Gastroesophageal sphincter (tissue), 4 donors: ENCODE measurements at regions not wholly inside any gene's neighbourhood (a gene's known extent, or its start where the extent isn't known, plus 50 kb on each side); places are given as distances from the start of the nearest gene placed in this dataset.

Experiments
- ATAC-seq: fragments of 150-250 bp; one replicate; pipeline ENCODE4 v1.9.1; 2016; ENCODE audit warnings: mild to moderate bottlenecking, moderate library complexity
- H3K27ac ChIP-seq, 4 donors: fragments of 200-600 bp; sonication (generic) in 3 of 4; 1 replicate in 3 of 4; 2 replicates in 1 of 4; pipeline ENCODE4 v1.5.1; 2016 to 2019
- H3K27me3 ChIP-seq: fragments of 200-600 bp; sonication (generic); one replicate; pipeline ENCODE4 v1.5.1; 2019
- H3K36me3 ChIP-seq, 2 donors: fragments of 200-600 bp; sonication (generic); one replicate each; pipeline ENCODE4 v1.5.1; 2019; ENCODE audit warnings: control low read depth in 1 of 2
- H3K4me1 ChIP-seq, 3 donors: fragments of 200-600 bp; sonication (generic); 1 replicate in 2 of 3; 2 replicates in 1 of 3; pipeline ENCODE4 v1.5.1; 2016 to 2019; ENCODE audit warnings: control low read depth in 2 of 3
- H3K4me3 ChIP-seq, 2 donors: fragments of 200-600 bp; sonication (generic); one replicate each; pipeline ENCODE4 v1.5.1; 2019; ENCODE audit warnings: mild to moderate bottlenecking in 1 of 2, moderate library complexity in 1 of 2
- H3K9me3 ChIP-seq, 3 donors: fragments of 200-600 bp; sonication (generic); one replicate each; pipeline ENCODE4 v1.5.1; 2017 to 2019; ENCODE audit warnings: control low read depth in 2 of 3
- EP300 ChIP-seq: sonication (generic); formaldehyde crosslinking; IDR thresholded peaks from one replicate; pipeline ENCODE4 v1.6.1; 2017; ENCODE audit warnings: antibody characterized with exemption, mild to moderate bottlenecking
- POLR2A ChIP-seq, 2 donors: fragments of 450-650 bp; IDR thresholded peaks; one replicate each; pipeline ENCODE4 v1.6.1; 2017; ENCODE audit warnings: antibody characterized with exemption in 2 of 2, mild to moderate bottlenecking in 2 of 2, moderate library complexity in 1 of 2
- POLR2AphosphoS5 ChIP-seq: sonication (generic); formaldehyde crosslinking; IDR thresholded peaks from one replicate; pipeline ENCODE4 v1.6.1; 2017; ENCODE audit warnings: antibody characterized with exemption
- WGBS, 2 donors: methylation state at CpG; one replicate each; pipeline ENCODE4 v1.1.5; 2018; ENCODE audit warnings: low coverage in 1 of 2; 5-methylcytosine and 5-hydroxymethylcytosine counted together
- TF ChIP-seq, protein P1 (sequence below), 4 experiments: fragments of 200-600 bp in 2 of 4; fragments of 450-650 bp in 2 of 4; sonication (generic) in 1 of 4; IDR thresholded peaks; one replicate each; pipeline ENCODE4 v1.5.1; 2017 to 2019; ENCODE audit warnings: antibody characterized with exemption in 4 of 4, mild to moderate bottlenecking in 2 of 4, moderate library complexity in 2 of 4

DNA sequence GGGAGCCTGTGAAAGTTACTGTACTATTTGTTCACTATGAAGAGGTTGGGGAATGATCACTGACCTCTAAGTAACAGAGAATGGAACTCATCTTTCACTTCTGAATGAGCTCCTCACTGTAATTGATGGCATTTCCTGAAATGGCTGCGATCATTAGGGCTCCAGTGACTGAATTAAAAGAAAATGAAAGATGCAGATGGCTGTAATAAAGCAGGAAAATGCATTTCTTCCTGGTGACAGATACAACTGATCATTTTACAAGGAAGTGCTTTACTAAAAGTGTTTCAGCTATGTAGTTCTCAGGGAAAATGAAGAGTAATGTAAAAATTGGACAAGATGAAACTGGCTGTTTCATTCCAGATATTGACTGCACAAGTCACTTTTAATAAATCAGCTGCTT, 1200.6 kb upstream of the NUDT12 start:
- H3K27ac ChIP-seq = no peak overlapping the region
- H3K9me3 ChIP-seq = peaks cover 0 to 3% (median 0%) of the 10 kb centered on the region in 3 donors
- TF ChIP-seq, protein P1, sequence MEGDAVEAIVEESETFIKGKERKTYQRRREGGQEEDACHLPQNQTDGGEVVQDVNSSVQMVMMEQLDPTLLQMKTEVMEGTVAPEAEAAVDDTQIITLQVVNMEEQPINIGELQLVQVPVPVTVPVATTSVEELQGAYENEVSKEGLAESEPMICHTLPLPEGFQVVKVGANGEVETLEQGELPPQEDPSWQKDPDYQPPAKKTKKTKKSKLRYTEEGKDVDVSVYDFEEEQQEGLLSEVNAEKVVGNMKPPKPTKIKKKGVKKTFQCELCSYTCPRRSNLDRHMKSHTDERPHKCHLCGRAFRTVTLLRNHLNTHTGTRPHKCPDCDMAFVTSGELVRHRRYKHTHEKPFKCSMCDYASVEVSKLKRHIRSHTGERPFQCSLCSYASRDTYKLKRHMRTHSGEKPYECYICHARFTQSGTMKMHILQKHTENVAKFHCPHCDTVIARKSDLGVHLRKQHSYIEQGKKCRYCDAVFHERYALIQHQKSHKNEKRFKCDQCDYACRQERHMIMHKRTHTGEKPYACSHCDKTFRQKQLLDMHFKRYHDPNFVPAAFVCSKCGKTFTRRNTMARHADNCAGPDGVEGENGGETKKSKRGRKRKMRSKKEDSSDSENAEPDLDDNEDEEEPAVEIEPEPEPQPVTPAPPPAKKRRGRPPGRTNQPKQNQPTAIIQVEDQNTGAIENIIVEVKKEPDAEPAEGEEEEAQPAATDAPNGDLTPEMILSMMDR (IDR thresholded peaks at IDR 0.05) = no peak
- TF ChIP-seq EP300 = no peak
- no peak for TF ChIP-seq POLR2A (IDR thresholded peaks at IDR 0.05)
- TF ChIP-seq POLR2AphosphoS5 = no peak
- no peak overlapping the region for H3K4me3 ChIP-seq
- no peak for ATAC-seq
- no peaks in the 10 kb centered on the region for H3K4me1 ChIP-seq
- WGBS, 2 donors = 75 to 88% methylated on average over 1 of the region's 1 CpG
- H3K36me3 ChIP-seq = no peaks in the 10 kb centered on the region
- no peaks in the 10 kb centered on the region for H3K27me3 ChIP-seq

- ATAC-seq = no peak
Observed at GRCh38 chr5:104757915-104758314, 1195.3 kb upstream of the NUDT12 start.

GRCh38 chr5:104755806-104756205, 1193.2 kb upstream of the NUDT12 start:
- TF ChIP-seq, protein P1 (IDR thresholded peaks at IDR 0.05) = no peak
- no peak for TF ChIP-seq POLR2AphosphoS5
- no peak for TF ChIP-seq POLR2A (IDR thresholded peaks at IDR 0.05)
- no peak for TF ChIP-seq EP300
- Histone ChIP-seq H3K36me3 (no peaks in the 10 kb centered on the region), H3K4me3 (no peak overlapping the region), H3K27ac (no peak overlapping the region), H3K27me3 (no peaks in the 10 kb centered on the region), H3K4me1 (no peaks in the 10 kb centered on the region), H3K9me3 (peaks cover 0 to 3% (median 0%) of the 10 kb centered on the region in 3 donors)
- no peak for ATAC-seq
- 82 to 95% methylated on average over 2 of the region's 2 CpGs for WGBS, 2 donors

More at GRCh38 chr5:104757915-104758314, 1195.3 kb upstream of the NUDT12 start:
- WGBS, 2 donors = 100% methylated on average over 1 of the region's 1 CpG
- no peak for TF ChIP-seq POLR2A (IDR thresholded peaks at IDR 0.05)
- TF ChIP-seq POLR2AphosphoS5 = no peak
- TF ChIP-seq EP300 = no peak
- TF ChIP-seq, protein P1 (IDR thresholded peaks at IDR 0.05) = no peak
- Histone ChIP-seq H3K4me1 (no peaks in the 10 kb centered on the region), H3K4me3 (no peak overlapping the region), H3K27ac (no peak overlapping the region), H3K36me3 (no peaks in the 10 kb centered on the region), H3K9me3 (peaks cover 0 to 3% (median 0%) of the 10 kb centered on the region in 3 donors), H3K27me3 (no peaks in the 10 kb centered on the region)

DNA sequence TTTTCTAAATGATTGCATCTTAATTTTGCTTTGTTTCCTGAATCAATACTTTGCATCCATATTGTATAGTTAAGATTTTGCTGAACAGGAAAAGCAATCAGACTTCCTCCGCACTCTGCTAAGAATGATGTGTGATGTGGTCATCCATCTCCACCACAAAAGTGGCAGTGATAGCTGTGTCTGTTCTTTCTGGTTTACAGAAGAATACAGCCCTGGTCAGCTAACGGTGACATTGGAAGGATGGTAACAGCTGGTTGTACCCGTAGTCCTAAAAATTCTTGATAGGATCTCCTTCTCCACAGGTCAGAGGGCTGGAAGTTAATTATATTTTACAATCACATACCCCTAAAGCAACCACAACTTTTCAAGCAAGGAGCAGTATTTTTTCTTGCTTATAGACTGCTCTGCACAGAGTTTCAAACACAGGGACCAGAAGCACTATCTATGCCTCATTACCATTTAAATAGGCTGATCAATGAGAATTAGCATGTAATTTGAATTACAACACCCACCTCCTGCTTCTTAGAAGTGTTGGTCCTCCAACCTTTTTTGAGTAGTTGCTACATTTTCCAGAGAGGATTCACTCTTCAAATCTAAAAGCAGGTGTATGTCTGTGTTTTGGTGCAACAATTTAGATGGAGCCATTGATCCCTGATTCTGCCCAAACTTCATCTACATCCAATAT, 1191.9 kb upstream of the NUDT12 start:
- TF ChIP-seq EP300 (no peak), POLR2A (IDR thresholded peaks at IDR 0.05) (no peak), POLR2AphosphoS5 (no peak)
- TF ChIP-seq, protein P1 (IDR thresholded peaks at IDR 0.05) = no peak
- ATAC-seq = no peak
- Histone ChIP-seq H3K4me3 (no peak overlapping the region), H3K27me3 (no peaks in the 10 kb centered on the region), H3K4me1 (no peaks in the 10 kb centered on the region), H3K9me3 (no peaks in the 10 kb centered on the region), H3K27ac (no peak overlapping the region), H3K36me3 (no peaks in the 10 kb centered on the region)
- 81 to 82% methylated on average over 2 to 3 of the region's 3 CpGs for WGBS, 2 donors

- Histone ChIP-seq H3K4me1 (no peaks in the 10 kb centered on the region), H3K27me3 (no peaks in the 10 kb centered on the region), H3K27ac (no peak overlapping the region), H3K36me3 (no peaks in the 10 kb centered on the region), H3K4me3 (no peak overlapping the region), H3K9me3 (peaks cover 0 to 4% (median 0%) of the 10 kb centered on the region in 3 donors)
- TF ChIP-seq POLR2A (IDR thresholded peaks at IDR 0.05) (no peak), POLR2AphosphoS5 (no peak), EP300 (no peak)
- TF ChIP-seq, protein P1 (IDR thresholded peaks at IDR 0.05) = no peak
- ATAC-seq = no peak
- 80 to 94% methylated on average over 1 of the region's 1 CpG for WGBS, 2 donors
Observed at GRCh38 chr5:104751969-104752368, 1189.4 kb upstream of the NUDT12 start.
